Small intestine (tissue), 7 donors: ENCODE measurements at regions not wholly inside any gene's neighbourhood (a gene's known extent, or its start where the extent isn't known, plus 50 kb on each side); places are given as distances from the start of the nearest gene placed in this dataset.
"Not testable (repeated sequence)": the region's sequence is repeated elsewhere in the genome, so short reads cannot be mapped to it uniquely, and the experiment has no call there.

Experiments
- DNase-seq, 2 donors: peaks; one replicate each; pipeline versions ENCODE4 v3.0.0 to v3.0.0-alpha.2; 2013
- FAIRE-seq: peaks from 2 replicates; lab custom pipeline; 2012; peaks lifted over from hg19 to GRCh38; lab: Jason Lieb, UNC
- H3K27ac ChIP-seq, 3 donors: one replicate each; pipeline ENCODE4 v1.5.1; 2013; ENCODE audit warnings: low read length in 2 of 3, mild to moderate bottlenecking in 2 of 3, control low read depth in 1 of 3, inconsistent platforms in 1 of 3, low read depth in 1 of 3, moderate library complexity in 1 of 3
- H3K27me3 ChIP-seq, 3 donors: one replicate each; pipeline ENCODE4 v1.6.1; 2013; ENCODE audit warnings: low read length in 3 of 3, inconsistent platforms in 1 of 3; ENCODE audit not compliant: control insufficient read depth in 3 of 3, insufficient read depth in 3 of 3
- H3K36me3 ChIP-seq, 3 donors: one replicate each; pipeline ENCODE4 v1.6.1; 2013; ENCODE audit warnings: low read length in 3 of 3, inconsistent platforms in 1 of 3, low read depth in 1 of 3, mild to moderate bottlenecking in 1 of 3, moderate library complexity in 1 of 3; ENCODE audit not compliant: control insufficient read depth in 3 of 3, insufficient read depth in 2 of 3
- H3K4me1 ChIP-seq, 3 donors: one replicate each; pipeline ENCODE4 v1.6.1; 2013; ENCODE audit warnings: low read length in 2 of 3, inconsistent platforms in 1 of 3, low read depth in 1 of 3, mild to moderate bottlenecking in 1 of 3, moderate library complexity in 1 of 3; ENCODE audit not compliant: control insufficient read depth in 3 of 3, insufficient read depth in 2 of 3
- H3K4me3 ChIP-seq, 3 donors: one replicate each; pipeline ENCODE4 v1.5.1; 2013; ENCODE audit warnings: low read length in 3 of 3, control low read depth in 1 of 3, inconsistent platforms in 1 of 3, low read depth in 1 of 3, mild to moderate bottlenecking in 1 of 3, moderate library complexity in 1 of 3
- H3K9me3 ChIP-seq, 2 donors: one replicate each; pipeline ENCODE4 v1.6.1; 2013; ENCODE audit warnings: low read depth in 1 of 2, low read length in 1 of 2; ENCODE audit not compliant: control insufficient read depth in 2 of 2, insufficient read depth in 1 of 2
- WGBS, 3 donors: extraction: QIAGEN DNeasy Blood & Tissue Kit; methylation state at CpG; one replicate each; pipeline ENCODE4 v1.1.7; 2013; 5-methylcytosine and 5-hydroxymethylcytosine counted together
- donor health status: healthy with polysubstance abuse.
- donor health status: control.
- donor health status: control.
- donor health status: Bipolar disorder and iron deficiency.
- donor health status: healthy.

DNA sequence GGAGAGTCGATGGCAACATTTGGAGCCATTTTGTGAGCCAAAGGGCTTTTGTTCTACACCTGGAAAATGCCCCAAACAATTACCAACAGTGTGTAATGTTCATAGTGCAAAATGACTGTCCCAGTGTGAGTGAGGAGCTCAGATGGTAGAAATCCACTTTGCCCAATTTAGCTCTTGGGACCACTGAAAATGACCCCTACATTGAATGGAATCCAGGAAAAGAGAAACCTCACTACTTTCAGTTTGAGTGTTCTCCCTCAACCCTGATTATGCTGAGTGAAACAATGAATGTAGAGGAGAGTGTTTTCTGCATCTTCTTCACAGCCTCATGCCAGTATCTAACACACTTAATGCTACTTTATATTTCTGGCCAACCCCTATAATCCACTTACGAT, 84.9 kb upstream of the NRN1 start:
- Histone ChIP-seq H3K9me3 (no peaks in the 10 kb centered on the region), H3K27me3 (no peaks in the 10 kb centered on the region), H3K4me3 (no peak overlapping the region), H3K27ac (no peak overlapping the region), H3K36me3 (no peaks in the 10 kb centered on the region), H3K4me1 (no peaks in the 10 kb centered on the region)
- FAIRE-seq: no peak
- no peak for DNase-seq
- WGBS, 3 donors: 84 to 86% (median 85%) methylated on average over 2 of the region's 2 CpGs

DNA sequence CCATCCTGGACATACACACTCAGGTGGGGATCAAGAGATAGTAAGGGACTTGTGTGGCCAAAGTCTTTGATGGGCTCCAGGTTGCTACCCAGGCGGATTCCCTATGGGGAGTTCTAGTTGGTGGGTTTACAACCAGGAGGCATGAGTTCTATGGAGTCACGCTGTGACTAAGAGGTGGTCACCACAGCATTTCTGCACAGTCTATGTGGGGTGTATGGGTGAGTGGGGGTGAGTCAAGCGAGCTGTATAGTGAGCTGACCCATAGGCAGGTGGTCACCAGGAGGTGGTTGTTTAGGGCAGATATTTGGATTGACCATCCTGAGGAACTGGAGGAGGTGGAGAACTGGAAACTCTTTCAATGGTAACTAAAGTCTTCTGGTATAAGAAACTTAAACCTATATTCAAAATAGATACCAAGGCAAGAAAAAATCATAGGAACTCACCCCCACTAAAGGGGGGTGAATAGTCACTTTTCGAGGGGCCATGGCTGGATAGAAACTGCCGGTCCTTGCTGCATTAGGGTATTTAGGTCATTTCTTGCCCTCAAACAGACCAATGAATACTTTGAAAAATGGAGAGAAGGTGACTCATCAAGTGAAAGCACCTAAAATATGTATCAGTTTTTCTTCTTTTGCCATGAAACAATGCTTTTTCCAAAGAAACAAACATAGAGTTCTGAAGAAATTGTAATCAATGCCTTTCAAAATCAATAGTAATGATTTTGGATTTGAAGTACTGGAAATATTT, 84.3 kb upstream of the NRN1 start:
- 74 to 82% (median 79%) methylated on average over 5 of the region's 5 CpGs for WGBS, 3 donors
- no peak for FAIRE-seq
- Histone ChIP-seq H3K36me3 (no peaks in the 10 kb centered on the region), H3K27me3 (no peaks in the 10 kb centered on the region), H3K27ac (no peak overlapping the region), H3K4me3 (no peak overlapping the region), H3K9me3 (no peaks in the 10 kb centered on the region), H3K4me1 (no peaks in the 10 kb centered on the region)
- DNase-seq: no peak

DNA sequence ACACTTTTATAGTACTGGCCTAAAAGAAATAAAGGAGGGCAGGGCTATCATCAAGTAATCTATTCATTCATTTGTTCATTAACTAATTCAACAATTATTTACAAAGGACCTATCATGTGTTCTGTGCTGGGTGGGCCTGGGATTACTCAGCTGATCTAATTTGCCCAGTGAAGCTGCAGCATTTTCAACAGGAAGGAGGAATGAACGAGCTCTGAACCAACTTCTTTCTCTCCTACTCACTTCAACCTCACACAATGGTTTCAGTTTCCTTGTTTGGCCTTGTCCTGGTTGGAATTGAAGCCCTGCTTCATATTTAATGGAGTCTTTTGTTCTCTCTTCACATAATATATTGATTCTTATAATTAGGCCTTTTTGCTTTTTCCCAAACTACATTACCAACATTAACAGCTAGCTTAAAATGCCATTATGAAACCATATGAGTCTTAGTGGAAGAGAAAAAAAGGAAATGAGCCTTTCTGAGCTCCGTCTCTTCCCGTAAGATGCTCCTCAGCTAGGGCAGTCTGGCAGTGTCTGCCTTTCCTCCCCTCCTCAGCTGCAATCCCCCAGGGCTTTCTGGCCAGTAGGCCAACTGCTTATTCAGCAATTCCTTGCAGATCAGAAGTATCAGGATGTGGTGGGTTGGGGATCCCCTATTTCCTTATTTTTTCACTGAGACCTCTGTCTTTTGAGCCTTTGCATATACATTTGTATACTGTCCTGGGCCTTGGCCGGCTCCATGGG, 79.4 kb upstream of the NRN1 start:
- Histone ChIP-seq H3K36me3 (no peaks in the 10 kb centered on the region), H3K27me3 (no peaks in the 10 kb centered on the region), H3K9me3 (peaks cover 0 to 13% of the 10 kb centered on the region in 2 donors), H3K27ac (no peak overlapping the region), H3K4me1 (no peaks in the 10 kb centered on the region), H3K4me3 (no peak overlapping the region)
- WGBS, 3 donors: 40 to 72% (median 55%) methylated on average over 4 of the region's 4 CpGs
- no peak for DNase-seq
- no peak for FAIRE-seq

DNA sequence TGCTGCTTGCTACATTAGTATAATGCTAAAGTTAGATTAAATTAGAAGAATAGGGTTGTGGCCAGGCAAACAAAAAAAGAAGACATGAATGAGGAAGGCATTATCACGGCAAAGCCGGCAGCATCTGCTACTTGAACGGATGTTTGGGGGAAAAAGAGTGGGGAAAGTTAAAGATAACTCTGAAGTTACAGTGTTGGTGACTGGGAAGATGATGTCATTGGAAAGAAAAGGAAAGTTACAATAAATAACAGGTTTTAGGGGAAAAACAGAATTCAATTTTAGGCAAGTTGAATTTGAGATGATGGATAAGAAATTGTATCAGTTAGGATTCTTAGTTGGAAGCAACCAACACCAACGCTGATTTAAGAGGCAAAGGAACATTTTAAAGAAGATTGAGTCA, 74.2 kb upstream of the NRN1 start:
- Histone ChIP-seq H3K27me3 (no peaks in the 10 kb centered on the region), H3K27ac (no peak overlapping the region), H3K4me3 (no peak overlapping the region), H3K36me3 (no peaks in the 10 kb centered on the region), H3K9me3 (peaks cover 0 to 13% of the 10 kb centered on the region in 2 donors), H3K4me1 (no peaks in the 10 kb centered on the region)
- WGBS, 3 donors: 90 to 92% (median 92%) methylated on average over 4 of the region's 4 CpGs
- no peak for DNase-seq
- no peak for FAIRE-seq

DNA sequence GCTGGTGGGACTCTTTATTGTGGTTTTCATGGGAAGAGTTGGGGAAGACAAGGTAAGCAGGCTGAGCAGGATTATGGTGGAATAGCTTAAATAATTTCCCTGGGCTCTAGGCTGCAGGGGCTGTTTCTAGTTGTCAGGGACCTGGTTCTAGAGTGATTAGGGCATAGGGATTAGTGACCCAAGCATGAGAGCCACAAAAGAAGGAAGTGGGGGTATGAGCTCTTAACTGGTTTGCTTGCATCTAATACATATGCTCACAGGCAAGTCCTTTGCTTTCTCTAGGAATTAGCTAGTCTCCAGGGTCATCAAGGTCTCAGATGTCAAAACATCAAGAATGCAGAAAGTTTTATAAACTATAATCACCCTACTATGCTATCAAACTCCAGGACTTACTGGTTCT, 67.5 kb upstream of the NRN1 start:
- Histone ChIP-seq H3K36me3 (no peaks in the 10 kb centered on the region), H3K4me3 (no peak overlapping the region), H3K9me3 (no peaks in the 10 kb centered on the region), H3K27me3 (peaks cover 0 to 4% (median 0%) of the 10 kb centered on the region in 3 donors), H3K4me1 (no peaks in the 10 kb centered on the region), H3K27ac (no peak overlapping the region)
- DNase-seq (no peak), FAIRE-seq (no peak)

DNA sequence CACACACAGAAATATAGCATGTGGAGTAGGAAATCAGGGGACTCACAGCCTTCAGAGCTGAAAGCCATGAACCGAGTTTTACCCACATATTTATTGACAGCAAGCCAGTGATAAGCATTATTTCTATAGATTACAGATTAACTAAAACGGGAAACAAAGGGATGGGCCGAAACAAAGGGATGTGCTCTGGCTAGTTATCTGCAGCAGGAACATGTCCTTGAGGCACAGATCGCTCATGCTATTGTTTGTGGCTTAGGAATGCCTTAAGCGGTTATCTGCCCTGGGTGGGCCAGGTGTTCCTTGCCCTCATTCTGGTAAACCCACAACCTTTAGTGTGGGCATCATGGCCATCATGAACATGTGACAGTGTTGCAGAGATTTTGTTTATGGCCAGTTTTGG, 61.4 kb upstream of the NRN1 start:
- peaks cover 0 to 10% of the 10 kb centered on the region in 2 donors for H3K9me3 ChIP-seq
- H3K4me3 ChIP-seq, H3K27me3 ChIP-seq, H3K4me1 ChIP-seq, H3K36me3 ChIP-seq, H3K27ac ChIP-seq, DNase-seq, FAIRE-seq: not testable (repeated sequence)
- 87 to 96% (median 92%) methylated on average over 5 of the region's 5 CpGs for WGBS, 3 donors

DNA sequence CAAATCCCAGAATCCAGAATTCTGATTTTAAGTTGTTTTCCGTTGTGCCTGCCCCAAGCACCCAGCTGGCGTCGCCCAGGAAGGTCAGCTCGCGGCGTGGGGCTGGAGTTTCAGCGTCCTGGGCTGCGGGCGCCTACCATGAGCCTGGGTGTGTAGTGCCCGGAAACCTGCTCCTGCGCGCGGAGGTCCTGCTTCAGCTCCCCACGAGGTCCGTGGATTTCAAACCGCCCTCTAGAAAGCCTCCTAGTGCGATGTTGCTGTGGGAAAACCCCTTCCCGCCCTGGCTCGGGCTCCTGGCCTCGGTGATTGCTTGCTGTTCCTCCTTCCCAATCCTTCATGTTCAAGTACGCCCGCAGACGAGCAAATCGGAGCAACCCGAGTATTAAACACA, 51.3 kb upstream of the NRN1 start:
- no peak for FAIRE-seq
- WGBS, 3 donors: 76 to 78% (median 78%) methylated on average over 25 of the region's 25 CpGs

DNA sequence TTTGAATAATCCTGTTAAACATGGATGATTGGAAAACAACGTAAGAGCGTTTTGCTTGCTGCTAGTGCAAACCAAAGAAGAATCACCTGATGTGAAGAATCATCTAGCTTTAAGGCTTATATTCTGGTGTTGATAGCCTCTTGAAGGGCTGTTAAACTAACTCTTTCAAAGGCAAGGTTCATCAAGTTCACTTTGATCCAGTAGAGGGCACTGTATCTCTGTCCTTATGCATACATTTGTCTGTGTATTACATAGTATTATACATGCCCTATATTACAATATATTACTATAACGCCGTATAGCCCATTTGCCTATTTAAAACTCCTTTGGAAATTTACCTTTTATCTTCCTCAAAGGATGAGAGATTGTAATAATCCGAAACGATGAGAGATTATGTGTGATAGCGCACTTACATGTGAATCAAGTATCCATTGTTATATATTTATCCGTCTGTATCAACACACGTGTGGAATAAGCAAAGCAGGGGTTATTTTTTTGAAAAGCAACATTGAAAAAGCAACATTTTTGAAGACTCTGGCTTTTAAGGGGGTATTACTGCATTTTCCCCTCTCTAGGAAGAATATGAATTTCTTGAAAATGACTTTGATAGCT, 50.8 kb upstream of the NRN1 start:
- Histone ChIP-seq H3K36me3 (no peaks in the 10 kb centered on the region), H3K4me1 (no peaks in the 10 kb centered on the region), H3K27me3 (peaks cover 0 to 8% (median 0%) of the 10 kb centered on the region in 3 donors), H3K27ac (no peak overlapping the region), H3K4me3 (no peak overlapping the region), H3K9me3 (no peaks in the 10 kb centered on the region)
- DNase-seq (peak; percentile 56 to 59), FAIRE-seq (no peak)
- 56 to 59% (median 56%) methylated on average over 9 of the region's 9 CpGs for WGBS, 3 donors

More for the DNA sequence above, 51.3 kb upstream of the NRN1 start:
- peaks cover 0 to 6% (median 0%) of the 10 kb centered on the region in 3 donors for H3K27me3 ChIP-seq
- no peak overlapping the region for H3K27ac ChIP-seq
- H3K4me1 ChIP-seq: no peaks in the 10 kb centered on the region
- no peak overlapping the region for H3K4me3 ChIP-seq
- H3K9me3 ChIP-seq: no peaks in the 10 kb centered on the region
- no peak for DNase-seq
- no peaks in the 10 kb centered on the region for H3K36me3 ChIP-seq
